Osteoblast (primary cell): ENCODE measurements at regions not wholly inside any gene's neighbourhood (a gene's known extent, or its start where the extent isn't known, plus 50 kb on each side); places are given as distances from the start of the nearest gene placed in this dataset.

Experiments used
- DNase-seq: peaks from one replicate; pipeline ENCODE4 v3.0.0; 2011; ENCODE audit warnings: low spot score, mixed read lengths; ENCODE audit not compliant: insufficient read length; ENCODE audit errors: missing footprints
- H2AFZ ChIP-seq: 2 replicates; pipeline ENCODE4 v1.6.0; 2011; ENCODE audit warnings: mild to moderate bottlenecking, low read length
- H3K27ac ChIP-seq: 2 replicates; pipeline ENCODE4 v1.5.1; 2011; ENCODE audit warnings: mild to moderate bottlenecking, low read depth, low read length, moderate library complexity
- H3K27me3 ChIP-seq: 2 replicates; pipeline ENCODE4 v1.6.0; 2012; ENCODE audit warnings: mild to moderate bottlenecking, control low read depth, inconsistent platforms, low read length, moderate library complexity; ENCODE audit not compliant: insufficient read depth
- H3K36me3 ChIP-seq: 2 replicates; pipeline ENCODE4 v1.5.1; 2011; ENCODE audit warnings: mild to moderate bottlenecking, low read length, control low read depth, moderate library complexity; ENCODE audit not compliant: insufficient read depth
- H3K4me1 ChIP-seq: 2 replicates; pipeline ENCODE4 v1.5.1; 2011; ENCODE audit warnings: mild to moderate bottlenecking, low read length, control low read depth, moderate library complexity; ENCODE audit not compliant: insufficient read depth
- H3K4me2 ChIP-seq: 2 replicates; pipeline ENCODE4 v1.6.0; 2011; ENCODE audit warnings: mild to moderate bottlenecking, low read length; ENCODE audit not compliant: insufficient read depth
- H3K4me3 ChIP-seq: fragments of 200-600 bp; sonication (generic); 3 replicates; pipeline ENCODE4 v1.5.1; 2012; ENCODE audit warnings: mild to moderate bottlenecking, low read length, inconsistent platforms; ENCODE audit not compliant: insufficient read depth
- H3K79me2 ChIP-seq: 2 replicates; pipeline ENCODE4 v1.6.0; 2012; ENCODE audit warnings: mild to moderate bottlenecking, low read length, control low read depth, inconsistent platforms; ENCODE audit not compliant: insufficient read depth
- H3K9me3 ChIP-seq: 2 replicates; pipeline ENCODE4 v1.5.1; 2011; ENCODE audit warnings: low read depth, low read length, control low read depth
- H4K20me1 ChIP-seq: 2 replicates; pipeline ENCODE4 v1.6.0; 2012; ENCODE audit warnings: mild to moderate bottlenecking, low read length, control low read depth; ENCODE audit not compliant: insufficient read depth
- CTCF ChIP-seq: IDR thresholded peaks from 2 replicates; pipeline ENCODE4 v1.5.1; 2011; ENCODE audit warnings: mild to moderate bottlenecking, low read depth, low read length, moderate library complexity; ENCODE audit errors: extremely low read depth

- no peak overlapping the region for H3K27ac ChIP-seq
- peak; percentile 56 for TF ChIP-seq CTCF
- no peak overlapping the region for H2AFZ ChIP-seq
- no peaks in the 10 kb centered on the region for H3K36me3 ChIP-seq
- no peaks in the 10 kb centered on the region for H3K9me3 ChIP-seq
- no peaks in the 10 kb centered on the region for H3K79me2 ChIP-seq
- no peaks in the 10 kb centered on the region for H3K27me3 ChIP-seq
- DNase-seq: peak; percentile 76
- no peak overlapping the region for H3K4me3 ChIP-seq
- H3K4me1 ChIP-seq: no peaks in the 10 kb centered on the region
- peak overlapping the region; percentile 12 for H3K4me2 ChIP-seq
- H4K20me1 ChIP-seq: no peaks in the 10 kb centered on the region
Measured at GRCh38 chr4:85147481-85148076, 181.1 kb upstream of the WDFY3 start.

GRCh38 chr4:85149676-85150075 lies 183.2 kb upstream of the WDFY3 start:
- H3K27me3 ChIP-seq: no peaks in the 10 kb centered on the region
- no peaks in the 10 kb centered on the region for H4K20me1 ChIP-seq
- no peak overlapping the region for H3K4me3 ChIP-seq
- H2AFZ ChIP-seq: no peak overlapping the region
- no peak overlapping the region for H3K4me2 ChIP-seq
- no peak overlapping the region for H3K27ac ChIP-seq
- no peak for TF ChIP-seq CTCF
- no peaks in the 10 kb centered on the region for H3K9me3 ChIP-seq
- no peaks in the 10 kb centered on the region for H3K4me1 ChIP-seq
- H3K79me2 ChIP-seq: no peaks in the 10 kb centered on the region
- DNase-seq: peak; percentile 65
- no peaks in the 10 kb centered on the region for H3K36me3 ChIP-seq

- TF ChIP-seq CTCF: no peak
- Histone ChIP-seq H3K4me1 (no peaks in the 10 kb centered on the region), H3K4me2 (no peak overlapping the region), H3K36me3 (no peaks in the 10 kb centered on the region), H3K4me3 (no peak overlapping the region), H4K20me1 (no peaks in the 10 kb centered on the region), H2AFZ (no peak overlapping the region), H3K27ac (no peak overlapping the region), H3K9me3 (no peaks in the 10 kb centered on the region), H3K27me3 (no peaks in the 10 kb centered on the region), H3K79me2 (no peaks in the 10 kb centered on the region)
- no peak for DNase-seq
Measured at GRCh38 chr4:85151371-85151770, 184.9 kb upstream of the WDFY3 start.

- H3K27me3 ChIP-seq: no peaks in the 10 kb centered on the region
- no peaks in the 10 kb centered on the region for H3K4me1 ChIP-seq
- no peak for DNase-seq
Measured at GRCh38 chr4:85151786-85152185, 185.3 kb upstream of the WDFY3 start.

More at GRCh38 chr4:85151786-85152185, 185.3 kb upstream of the WDFY3 start:
- Histone ChIP-seq H2AFZ (no peak overlapping the region), H3K4me3 (no peak overlapping the region), H3K79me2 (no peaks in the 10 kb centered on the region), H4K20me1 (no peaks in the 10 kb centered on the region), H3K27ac (no peak overlapping the region), H3K9me3 (no peaks in the 10 kb centered on the region), H3K36me3 (no peaks in the 10 kb centered on the region), H3K4me2 (no peak overlapping the region)
- TF ChIP-seq CTCF: no peak
